Non-pigmented ciliary epithelial cell (primary cell): ENCODE measurements at regions not wholly inside any gene's neighbourhood (a gene's known extent, or its start where the extent isn't known, plus 50 kb on each side); places are given as distances from the start of the nearest gene placed in this dataset.

Source experiments
- DNase-seq: peaks from one replicate; pipeline ENCODE4 v3.0.0-alpha.2; 2010; ENCODE audit warnings: low read depth

DNA sequence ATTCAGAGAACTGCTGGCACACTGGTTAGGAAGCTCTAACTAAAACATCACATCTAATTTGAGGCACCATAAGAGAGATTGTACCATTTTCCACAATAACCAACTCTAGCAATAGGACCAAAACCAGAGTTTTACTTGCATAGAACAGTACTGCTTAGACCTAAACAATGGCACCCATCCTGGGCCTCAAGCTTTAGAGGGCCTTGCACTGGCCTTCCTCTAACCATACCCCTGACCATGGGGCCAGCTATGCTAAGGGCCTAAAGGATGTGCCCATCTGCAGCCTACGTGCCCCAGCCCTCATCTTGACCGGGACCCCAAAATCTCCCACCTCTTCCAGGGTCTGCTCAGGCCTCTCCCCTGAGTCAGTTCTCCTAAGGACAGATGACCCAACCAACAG lies 74.4 kb upstream of the ARHGAP32 start:
- DNase-seq = no peak

DNA sequence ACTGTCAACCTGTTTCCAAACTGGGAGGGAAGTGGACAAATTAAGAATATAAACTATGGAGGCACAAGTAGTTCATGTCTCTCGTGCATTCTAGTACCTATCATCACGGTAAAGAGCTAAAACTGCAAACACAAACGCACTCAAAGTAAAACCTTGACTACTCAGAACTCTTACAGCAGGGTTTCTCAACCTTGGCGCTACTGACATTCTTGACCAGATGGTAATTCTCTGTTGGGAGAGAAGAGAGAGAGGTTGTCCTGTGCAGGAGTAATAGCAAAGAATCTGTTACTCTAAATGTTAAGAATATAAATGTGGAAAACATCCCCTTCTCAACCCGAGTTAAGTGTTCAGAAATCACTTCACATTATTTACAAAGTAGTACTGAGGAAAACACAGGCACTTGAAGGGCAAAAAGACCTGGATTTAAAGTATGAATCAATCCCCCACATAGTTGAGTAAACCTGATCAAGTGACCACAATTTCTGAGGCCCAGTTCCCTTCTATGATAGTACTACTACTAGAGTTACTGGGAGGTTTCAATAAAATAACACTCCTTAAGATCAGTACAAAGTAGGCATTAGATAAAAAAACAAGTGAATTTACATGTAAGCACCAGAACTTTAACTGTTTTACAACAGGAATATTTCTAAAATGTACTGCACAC lies 73.1 kb upstream of the ARHGAP32 start:
- DNase-seq = no peak

DNA sequence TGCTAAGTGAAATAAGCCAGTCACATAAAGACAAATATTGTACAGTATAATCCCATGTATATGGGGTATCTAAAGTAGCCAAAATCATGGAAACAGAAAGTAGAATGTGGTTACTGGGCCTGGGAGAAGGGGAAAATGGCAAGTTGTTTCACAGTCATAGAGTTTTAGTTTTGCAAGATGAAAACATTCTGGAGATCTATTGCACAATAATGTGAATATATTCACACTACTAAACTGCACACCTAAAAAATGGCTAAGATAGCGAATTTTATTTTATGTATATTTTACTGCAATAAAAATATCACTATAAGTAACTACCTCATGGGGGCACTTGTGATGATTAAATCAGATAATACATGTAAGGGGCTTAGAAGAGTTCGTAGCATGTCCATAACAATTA lies 72.0 kb upstream of the ARHGAP32 start:
- no peak for DNase-seq

DNA sequence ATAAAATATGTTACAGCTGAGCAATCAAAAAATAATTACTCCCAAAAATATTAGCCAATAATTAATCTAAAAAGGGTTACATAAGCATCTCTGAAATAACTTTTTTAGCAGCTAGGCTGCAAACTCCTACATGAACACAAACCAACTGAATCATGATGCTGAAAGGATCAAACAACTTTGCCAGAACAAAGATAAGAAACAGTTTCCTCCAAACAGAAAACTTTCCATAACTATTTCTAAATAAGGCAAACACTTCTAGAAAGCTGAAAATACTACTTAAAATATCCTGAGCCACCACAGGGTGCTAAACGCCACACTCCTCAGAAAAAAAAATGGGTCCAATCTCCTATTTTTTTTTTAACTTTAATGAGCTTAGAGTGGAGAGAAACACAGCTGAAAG lies 68.6 kb upstream of the ARHGAP32 start:
- DNase-seq = no peak

DNA sequence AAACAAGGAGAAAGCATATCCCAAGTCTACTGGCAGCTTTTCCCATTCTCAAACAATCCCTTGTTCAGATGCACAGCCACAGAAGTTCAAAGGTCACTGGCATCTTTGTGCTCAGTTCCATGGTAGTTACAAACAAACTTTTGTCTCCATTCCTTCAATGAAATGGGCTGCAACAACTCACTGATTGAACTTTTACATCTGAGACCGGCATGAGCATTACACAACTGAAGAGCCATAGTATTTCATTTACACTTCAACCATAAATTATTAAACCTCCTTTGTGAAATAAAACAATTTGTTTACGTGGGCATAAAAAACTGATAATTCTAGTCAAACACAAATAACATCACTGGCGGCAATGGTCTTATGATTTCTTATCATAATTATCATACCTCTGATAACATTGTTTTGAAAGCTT lies 67.8 kb upstream of the ARHGAP32 start:
- DNase-seq = no peak

DNA sequence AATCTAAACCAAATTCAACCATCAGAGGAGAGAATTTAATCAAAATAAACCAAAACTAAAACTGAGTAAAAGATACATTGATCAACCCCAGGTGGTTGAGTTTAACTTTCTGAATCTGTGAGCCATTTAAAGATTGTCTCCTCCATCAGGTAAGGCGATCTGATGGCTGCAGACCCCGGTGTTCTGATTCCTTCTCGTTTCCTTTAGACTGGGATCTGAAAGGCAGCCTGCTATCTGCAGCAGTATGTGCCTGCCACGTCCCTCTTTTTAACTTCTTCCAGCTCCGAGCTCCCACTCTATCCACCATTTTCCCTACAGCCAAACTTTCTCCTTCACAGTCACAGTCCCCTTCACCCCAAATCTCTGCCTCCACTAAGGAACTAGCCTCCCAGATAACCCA lies 66.1 kb upstream of the ARHGAP32 start:
- no peak for DNase-seq

DNA sequence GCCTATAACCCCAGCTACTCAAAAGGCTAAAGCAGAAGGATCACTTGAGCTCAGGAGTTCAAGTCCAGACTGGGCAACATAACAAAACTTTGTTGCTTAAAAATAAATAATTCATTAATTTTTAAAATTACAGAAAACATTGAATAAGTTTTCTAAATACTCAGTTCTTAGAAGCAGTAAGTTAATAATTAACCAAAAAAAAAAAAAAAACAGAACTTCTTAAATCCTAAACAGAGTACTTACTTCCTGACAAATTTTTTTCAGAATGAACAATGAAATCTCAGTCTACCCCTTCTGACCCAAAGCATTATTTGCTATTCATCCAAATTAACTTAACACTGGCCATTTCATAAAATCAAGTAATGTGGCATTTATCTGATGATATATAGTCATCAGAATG lies 65.4 kb upstream of the ARHGAP32 start:
- DNase-seq = no peak

DNA sequence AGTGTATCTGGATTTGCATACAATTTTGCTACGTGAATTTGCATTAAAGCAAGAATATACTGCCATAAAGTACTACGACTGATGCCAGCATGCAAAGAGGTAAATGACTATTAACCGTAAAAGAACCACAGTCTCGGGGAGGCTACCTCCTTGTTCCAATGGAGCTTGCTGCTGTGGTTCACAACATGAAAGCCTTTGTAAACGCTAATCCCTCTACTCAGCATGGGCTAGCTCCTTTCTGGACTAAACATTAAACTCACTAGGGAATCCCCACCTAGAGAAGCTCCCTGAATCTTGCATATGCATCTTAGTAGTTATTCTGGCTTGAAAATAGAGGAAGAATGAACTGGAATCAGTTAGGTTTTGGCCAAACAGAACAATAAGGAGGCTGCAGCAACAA lies 60.5 kb upstream of the ARHGAP32 start:
- no peak for DNase-seq

DNA sequence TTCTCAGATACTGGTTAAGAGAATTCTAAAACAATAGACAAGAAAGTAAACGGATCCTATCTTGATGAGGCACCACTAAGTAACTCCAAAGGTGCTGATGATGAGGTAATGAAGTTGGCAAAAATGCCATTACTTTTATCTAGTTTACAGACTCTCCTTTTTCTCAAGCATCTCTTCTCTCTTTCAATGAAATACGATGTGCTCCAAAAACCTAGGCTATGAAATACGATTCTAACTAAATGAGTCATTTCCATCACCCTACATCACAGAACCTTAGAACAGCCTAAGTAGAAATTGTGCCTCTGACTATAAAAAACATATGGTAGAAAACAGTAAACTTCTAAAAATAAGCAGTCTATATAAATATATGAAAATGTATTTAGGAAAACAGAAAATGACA lies 58.9 kb upstream of the ARHGAP32 start:
- DNase-seq = peak; percentile 18

DNA sequence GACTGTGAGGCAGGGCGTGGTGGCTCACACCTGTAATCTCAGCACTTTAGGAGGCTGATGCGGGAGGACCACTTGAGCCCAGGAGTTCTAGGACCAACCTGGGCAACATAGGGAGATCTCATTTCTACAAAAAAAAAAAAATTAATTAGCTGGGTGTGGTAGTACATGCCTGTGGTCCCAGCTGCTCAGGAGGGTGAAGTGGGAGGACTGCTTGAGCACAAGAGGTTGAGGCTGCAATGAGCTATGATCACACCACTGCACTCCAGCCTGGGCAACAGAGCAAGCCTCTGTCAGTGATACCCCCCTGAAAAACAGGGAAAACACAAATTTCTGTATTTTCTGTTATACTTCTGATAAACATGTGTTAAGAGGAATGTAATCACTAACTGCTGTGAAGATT lies 57.8 kb upstream of the ARHGAP32 start:
- DNase-seq = no peak

DNA sequence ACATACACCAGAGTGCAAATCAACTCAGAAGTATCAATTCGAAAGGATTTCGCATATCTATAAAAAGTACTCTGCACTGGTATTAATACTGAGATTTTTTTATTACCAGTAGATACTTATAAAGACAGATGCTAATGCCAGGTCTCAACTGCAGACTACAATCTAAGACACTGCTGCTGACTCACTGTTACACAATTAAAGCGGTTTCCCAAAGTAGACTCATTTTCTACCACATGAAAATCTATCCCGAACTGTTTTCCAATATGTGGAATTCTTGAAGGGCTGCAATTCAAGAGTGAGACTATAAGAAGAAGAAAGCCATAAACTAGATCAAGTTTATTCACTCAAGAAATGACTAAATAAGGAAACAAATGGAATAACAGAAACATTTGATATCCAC lies 57.2 kb upstream of the ARHGAP32 start:
- peak; percentile 68 for DNase-seq

DNA sequence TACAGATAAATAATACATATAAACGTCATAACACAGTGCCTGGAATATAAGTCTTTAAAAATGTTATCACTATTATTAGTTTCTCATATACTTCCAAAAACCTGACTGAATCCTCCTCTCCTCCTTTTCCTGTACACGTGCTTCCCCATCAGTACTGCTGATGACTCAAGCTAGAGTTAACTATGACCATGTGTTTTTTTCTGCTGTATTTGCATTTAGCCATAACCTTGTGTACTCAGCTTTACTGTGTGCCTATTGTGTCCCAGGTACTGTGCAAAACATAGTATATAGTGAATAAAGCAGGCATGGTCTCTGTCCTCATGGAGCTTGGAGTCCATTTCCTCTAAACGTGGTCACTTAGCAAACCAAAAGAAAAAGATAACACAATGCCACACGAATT lies 56.5 kb upstream of the ARHGAP32 start:
- DNase-seq = peak; percentile 42

DNA sequence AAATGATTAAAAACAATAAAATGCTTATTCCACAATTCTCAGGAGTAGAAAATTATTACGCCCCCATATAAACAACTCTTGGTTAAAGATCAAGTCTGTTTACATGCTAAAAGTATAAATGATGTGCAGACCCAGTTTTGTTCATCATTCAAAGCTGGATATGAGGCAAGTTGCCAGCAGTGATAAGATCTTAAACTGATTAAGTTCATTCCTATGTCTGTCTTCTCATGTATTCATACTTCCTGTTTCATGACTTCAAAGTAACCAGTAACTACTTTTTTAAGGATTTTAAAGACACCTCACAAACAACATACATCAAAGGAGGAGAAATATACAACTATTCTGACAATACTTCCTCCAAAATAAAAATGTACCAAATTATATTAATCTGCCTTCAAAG lies 55.0 kb upstream of the ARHGAP32 start:
- DNase-seq = peak; percentile 50

DNA sequence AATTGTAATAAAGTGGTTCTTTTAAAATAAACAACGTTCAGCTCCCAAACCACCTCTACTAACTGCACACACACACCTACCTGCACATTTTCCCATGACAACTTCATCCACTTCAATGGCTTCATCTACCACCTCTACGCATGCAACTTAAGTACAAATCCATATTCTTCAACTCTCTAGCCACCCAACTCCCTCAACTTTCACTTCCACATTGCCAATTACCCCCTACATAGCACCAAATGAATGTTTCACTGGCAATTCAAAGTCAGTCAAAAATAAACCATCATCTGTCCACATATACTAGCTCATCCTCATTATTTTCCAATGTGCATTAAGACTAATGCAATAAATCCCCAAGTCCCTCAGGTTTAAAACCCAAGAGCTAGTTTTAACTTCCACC lies 50.7 kb upstream of the ARHGAP32 start:
- no peak for DNase-seq
